ENCODE measurements at regions not wholly inside any gene's neighbourhood (a gene's known extent, or its start where the extent isn't known, plus 50 kb on each side); places are given as distances from the start of the nearest gene placed in this dataset.
A peak's percentile ranks its signal among the peaks of the same experiment; 100 is the strongest.

GRCh38 chr16:82370282-82370681, 200.3 kb upstream of the MPHOSPH6 start:
- in situ Hi-C loops (cut with MboI), result no loop called here
- POLR2A ChIA-PET, result no interaction called here
- no peaks in the 10 kb centered on the region for H4K20me1 ChIP-seq (ENCODE audit: control insufficient read depth, insufficient read depth)
- TF ChIP-seq BCLAF1 (IDR thresholded peaks at IDR 0.05), result no peak
- H3K4me1 ChIP-seq (ENCODE audit: control insufficient read depth, insufficient read depth, low read length), result no peaks in the 10 kb centered on the region
- no peak overlapping the region for H3K4me3 ChIP-seq
- intact Hi-C loops (cut with micrococcal nuclease; ENCODE audit: unreplicated experiment), result no loop called here
- no peak for ATAC-seq
- no peak for DNase-seq (ENCODE audit: low read depth, low spot score)
- SMC1A ChIA-PET (ENCODE audit: uncharacterized antibody, unreplicated experiment), result no interaction called here
- FAIRE-seq, result no peak
- H2AFZ ChIP-seq (ENCODE audit: control insufficient read depth, low read depth, low read length), result no peak overlapping the region
- no peak overlapping the region for H3K27ac ChIP-seq (ENCODE audit: control insufficient read depth, insufficient read depth)
- H3K79me2 ChIP-seq (ENCODE audit: control insufficient read depth, insufficient read depth, low read length), result no peaks in the 10 kb centered on the region
- H3K4me2 ChIP-seq (ENCODE audit: control insufficient read depth, insufficient read depth), result no peak overlapping the region
- RAD21 ChIA-PET (ENCODE audit: unreplicated experiment), result no interaction called here
- 39% methylated on average over 1 of the region's 1 CpG for WGBS (ENCODE audit: insufficient coverage, insufficient replicate concordance, low lambda C conversion rate, missing lambda C conversion rate)
- CTCF ChIA-PET, result no interaction called here
- H3K9ac ChIP-seq (ENCODE audit: control insufficient read depth, insufficient read depth, low read length), result no peak overlapping the region
- no peaks in the 10 kb centered on the region for H3K9me3 ChIP-seq (replicated peaks; ENCODE audit: control insufficient read depth, insufficient read depth, low read length)
- BruUV-seq (replicated peaks), result no TSS peak
- H3K27me3 ChIP-seq (replicated peaks in 1 of 2; ENCODE audit: control insufficient read depth in 2 of 2, insufficient read depth in 2 of 2, low read length in 1 of 2), result no peaks in the 10 kb centered on the region
- H3K36me3 ChIP-seq (ENCODE audit: control insufficient read depth in 2 of 2, insufficient read depth in 2 of 2, low read length in 1 of 2), result no peaks in the 10 kb centered on the region

- no peak overlapping the region for H3K4me3 ChIP-seq
- ATAC-seq (peak; percentile 62; the same call in 2 of the 3 replicates), DNase-seq (ENCODE audit: low read depth, low spot score) (no peak), FAIRE-seq (no peak)
- ChIA-PET SMC1A (ENCODE audit: uncharacterized antibody, unreplicated experiment) (interaction anchor here (0.6 kb wide), 1 partner anchor 17 kb away, joined by 3 read pairs; no protein-coding TSS in a partner anchor), CTCF (interaction anchor here (0.6 to 1.3 kb wide), 4 partner anchors 88 to 273 kb away, joined by 3 to 8 read pairs (median 3); no protein-coding TSS in a partner anchor), RAD21 (ENCODE audit: unreplicated experiment) (interaction anchor here (1.5 kb wide), 1 partner anchor 88 kb away, joined by 5 read pairs; no protein-coding TSS in a partner anchor), POLR2A (no interaction called here)
- intact Hi-C loops (cut with micrococcal nuclease; ENCODE audit: unreplicated experiment), result no loop called here
- no peak overlapping the region for H2AFZ ChIP-seq (ENCODE audit: control insufficient read depth, low read depth, low read length)
- no peaks in the 10 kb centered on the region for H4K20me1 ChIP-seq (ENCODE audit: control insufficient read depth, insufficient read depth)
- no peak overlapping the region for H3K4me2 ChIP-seq (ENCODE audit: control insufficient read depth, insufficient read depth)
- no peaks in the 10 kb centered on the region for H3K36me3 ChIP-seq (ENCODE audit: control insufficient read depth in 2 of 2, insufficient read depth in 2 of 2, low read length in 1 of 2)
- BruUV-seq (replicated peaks), result no TSS peak
- no peaks in the 10 kb centered on the region for H3K9me3 ChIP-seq (replicated peaks; ENCODE audit: control insufficient read depth, insufficient read depth, low read length)
- H3K9ac ChIP-seq (ENCODE audit: control insufficient read depth, insufficient read depth, low read length), result no peak overlapping the region
- in situ Hi-C loops (cut with MboI), result no loop called here
- no peaks in the 10 kb centered on the region for H3K79me2 ChIP-seq (ENCODE audit: control insufficient read depth, insufficient read depth, low read length)
- no peak overlapping the region for H3K27ac ChIP-seq (ENCODE audit: control insufficient read depth, insufficient read depth)
- TF ChIP-seq RAD21 (IDR thresholded peaks at IDR 0.05; ENCODE audit: insufficient read depth, low read depth, low read length), result peak; percentile 45
- peak; percentile 32; the same call in 1 of the 2 replicates for TF ChIP-seq SMC3 (IDR thresholded peaks at IDR 0.05; ENCODE audit: borderline replicate concordance, low read length)
- TF ChIP-seq CTCF (IDR thresholded peaks at IDR 0.05 in 2 of 3, conservative IDR thresholded peaks at IDR 0.05 in 1 of 3; ENCODE audit: control insufficient read depth in 2 of 3, extremely low read depth in 1 of 3, insufficient read depth in 1 of 3, low read depth in 3 of 3, low read length in 3 of 3), result peak; percentile 17 to 31 (median 29); a peak in 2 of 6 replicates
- TF ChIP-seq PBX3 (IDR thresholded peaks at IDR 0.05; ENCODE audit: insufficient replicate concordance, low read depth, low read length), result no peak
- no peaks in the 10 kb centered on the region for H3K27me3 ChIP-seq (replicated peaks in 1 of 2; ENCODE audit: control insufficient read depth in 2 of 2, insufficient read depth in 2 of 2, low read length in 1 of 2)
- no peaks in the 10 kb centered on the region for H3K4me1 ChIP-seq (ENCODE audit: control insufficient read depth, insufficient read depth, low read length)
Measured at GRCh38 chr16:82368041-82368440, 198.0 kb upstream of the MPHOSPH6 start.

Measured in GM12878 (cell line).